ENCODE measurements at regions not wholly inside any gene's neighbourhood (a gene's known extent, or its start where the extent isn't known, plus 50 kb on each side); places are given as distances from the start of the nearest gene placed in this dataset.
A peak's percentile ranks its signal among the peaks of the same experiment; 100 is the strongest.

GRCh38 chr13:90098577-90098976 lies 1248.9 kb upstream of the MIR17HG start:
- no peak for TF ChIP-seq USF2 (IDR thresholded peaks at IDR 0.05; ENCODE audit: low read depth, low read length)
- no peak for TF ChIP-seq CTCF (conservative IDR thresholded peaks at IDR 0.05; ENCODE audit: low read depth, low read length)
- no peak for TF ChIP-seq CEBPB (IDR thresholded peaks at IDR 0.05; ENCODE audit: low read depth, low read length)
- peak; percentile 87 for TF ChIP-seq MAFK (IDR thresholded peaks at IDR 0.05; ENCODE audit: low read depth, low read length)
- no peak for TF ChIP-seq POLR2A (IDR thresholded peaks at IDR 0.05; ENCODE audit: low read depth, low read length)
- TF ChIP-seq SMC3 (IDR thresholded peaks at IDR 0.05; ENCODE audit: low read depth, low read length) = no peak
- no peak for TF ChIP-seq FOS (IDR thresholded peaks at IDR 0.05; ENCODE audit: low read depth, low read length)
- no peak for TF ChIP-seq BHLHE40 (IDR thresholded peaks at IDR 0.05; ENCODE audit: low read depth, low read length)
- TF ChIP-seq MXI1 (IDR thresholded peaks at IDR 0.05; ENCODE audit: borderline replicate concordance, low read depth, low read length) = no peak
- no peak for TF ChIP-seq MAZ (IDR thresholded peaks at IDR 0.05; ENCODE audit: borderline replicate concordance, low read depth, low read length)

Measured in IMR-90 (cell line).